ENCODE measurements at regions not wholly inside any gene's neighbourhood (a gene's known extent, or its start where the extent isn't known, plus 50 kb on each side); places are given as distances from the start of the nearest gene placed in this dataset.

DNA sequence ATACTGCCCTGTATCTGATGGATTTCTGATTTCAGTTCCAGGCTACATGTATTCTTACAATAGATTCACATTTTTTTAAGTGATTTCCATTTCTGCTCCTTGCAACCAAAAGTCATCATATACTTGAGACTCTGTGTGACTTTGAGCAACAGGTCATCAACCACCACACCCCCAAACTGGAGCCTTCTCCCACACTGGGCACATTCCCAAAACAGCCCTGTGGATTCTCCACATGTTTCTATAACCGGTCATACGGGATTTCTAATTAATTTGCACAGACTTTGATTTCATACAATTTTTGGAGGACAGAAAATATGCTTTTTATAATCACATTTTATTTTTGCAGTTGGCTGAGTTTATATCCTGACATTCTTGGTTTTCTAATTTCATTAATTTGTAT is 317.2 kb upstream of the ID4 start:
- in situ Hi-C loops (cut with MboI; ENCODE audit: low pct_unique_long_range_greater_than_20kb, low sequenced_read_pairs): no loop called here

DNA sequence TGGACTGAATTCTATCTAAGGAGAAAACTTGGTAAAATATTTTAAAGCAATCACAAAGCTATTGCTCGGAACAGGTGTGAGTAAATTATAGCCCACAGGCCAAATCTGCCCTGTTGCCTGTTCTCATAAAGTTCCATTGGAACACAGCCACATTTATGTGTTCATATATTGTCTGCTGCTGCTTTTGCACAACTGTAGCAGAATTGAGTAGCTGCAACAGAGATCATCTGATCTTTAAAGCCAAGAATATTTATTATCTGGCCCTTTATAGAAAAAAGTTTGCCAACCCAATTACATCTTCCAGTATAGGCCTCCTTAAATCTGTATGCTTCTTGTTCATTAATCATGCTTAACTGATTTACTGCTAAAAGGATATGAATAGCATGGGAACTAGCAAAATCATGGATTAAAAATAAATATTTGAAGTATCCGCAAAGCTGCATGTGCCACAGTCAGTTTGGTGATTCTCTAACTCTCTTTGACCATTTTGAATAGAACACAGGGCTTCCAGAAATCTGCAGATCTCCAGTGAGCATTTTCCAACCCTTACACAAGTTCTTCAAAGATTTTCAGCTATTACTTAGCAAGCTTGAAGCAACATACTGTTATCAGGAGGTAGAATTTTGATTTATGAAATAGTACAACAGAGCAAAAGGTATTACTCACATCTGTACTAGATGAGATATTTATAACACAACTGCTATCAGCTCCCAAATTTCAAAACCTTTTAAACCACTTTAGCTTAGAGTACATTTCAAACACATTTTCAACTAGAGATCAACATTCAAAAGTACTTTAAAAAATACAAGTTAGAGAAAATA is 312.6 kb upstream of the ID4 start:
- no peak for DNase-seq

More for the DNA sequence above, 317.2 kb upstream of the ID4 start:
- DNase-seq: no peak

DNA sequence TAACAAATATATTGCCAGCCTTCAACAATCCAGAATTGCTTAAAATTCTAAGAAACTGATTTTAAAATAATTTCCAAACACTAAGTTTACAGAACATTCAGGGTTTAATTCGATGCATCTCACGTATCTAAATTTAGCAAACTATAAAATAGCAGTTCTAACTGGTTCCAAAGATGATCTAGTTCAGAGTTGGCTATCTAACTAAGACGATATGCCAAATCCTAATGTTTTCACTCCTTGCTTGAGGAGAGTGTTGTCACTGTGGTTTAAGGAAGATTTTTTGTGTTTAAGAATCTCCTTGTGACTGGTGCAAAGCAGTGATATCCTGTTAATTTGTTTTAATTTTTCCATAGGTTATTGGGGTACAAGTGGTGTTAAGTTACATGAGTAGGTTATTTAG is 311.5 kb upstream of the ID4 start:
- in situ Hi-C loops (cut with MboI; ENCODE audit: low pct_unique_long_range_greater_than_20kb, low sequenced_read_pairs): no loop called here
- DNase-seq: no peak

More for the DNA sequence above, 312.6 kb upstream of the ID4 start:
- in situ Hi-C loops (cut with MboI; ENCODE audit: low pct_unique_long_range_greater_than_20kb, low sequenced_read_pairs): no loop called here

DNA sequence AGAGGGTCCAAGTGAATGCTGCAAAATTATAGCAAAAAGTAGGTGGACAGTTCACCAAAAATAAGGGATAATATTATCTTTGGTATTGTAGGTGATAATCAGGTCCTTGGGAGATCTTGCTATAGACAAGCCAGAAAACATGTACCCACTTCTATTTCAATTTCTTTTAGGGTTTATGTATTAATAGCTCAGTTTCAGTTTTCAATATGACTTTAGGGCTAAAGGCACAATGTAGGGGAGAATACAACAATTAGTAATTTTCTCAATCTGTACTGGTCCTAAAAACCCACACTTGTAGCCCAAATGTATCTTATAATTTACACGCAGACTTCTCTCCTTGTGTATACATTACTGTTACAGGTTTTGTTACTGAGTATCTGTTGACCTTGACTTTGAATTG is 307.0 kb upstream of the ID4 start:
- DNase-seq: no peak
- in situ Hi-C loops (cut with MboI; ENCODE audit: low pct_unique_long_range_greater_than_20kb, low sequenced_read_pairs): no loop called here

DNA sequence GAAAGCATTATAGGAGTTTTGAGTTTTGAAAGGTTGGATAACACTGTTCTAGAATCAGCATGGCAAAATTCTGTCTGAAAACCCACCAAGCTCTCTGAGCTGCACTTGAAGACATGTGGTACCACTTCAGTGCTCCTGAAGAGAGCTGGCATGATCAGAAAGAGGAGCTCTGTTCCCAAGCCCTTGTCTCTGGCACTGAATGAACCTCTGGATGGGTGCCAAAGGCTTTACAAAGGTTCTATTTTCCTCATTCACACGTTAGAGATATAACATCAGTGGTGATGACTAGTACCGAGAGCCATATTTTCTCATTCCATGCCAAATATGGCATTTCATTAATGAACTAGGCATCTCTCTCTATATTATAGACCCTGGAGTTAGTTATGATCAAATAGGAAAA is 301.8 kb upstream of the ID4 start:
- no peak for DNase-seq
- in situ Hi-C loops (cut with MboI; ENCODE audit: low pct_unique_long_range_greater_than_20kb, low sequenced_read_pairs): no loop called here

DNA sequence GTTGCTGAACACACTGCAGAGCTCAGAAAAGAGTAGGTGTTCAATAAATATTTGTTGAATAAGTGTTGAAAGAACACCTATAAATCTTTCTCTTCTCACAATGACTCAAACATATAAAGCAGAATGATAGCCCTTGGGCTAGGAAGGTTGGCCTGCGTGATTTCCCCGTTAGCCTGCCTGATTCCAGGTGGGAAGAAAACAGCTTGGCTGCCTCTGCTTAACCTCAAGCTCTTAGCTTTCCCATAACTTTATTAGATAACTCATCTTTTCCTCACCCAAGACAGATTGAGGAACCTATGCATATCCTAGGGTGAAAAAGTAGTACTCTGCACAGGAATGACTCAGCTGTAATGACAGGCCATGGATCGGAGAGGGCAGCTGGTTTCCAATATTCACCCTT is 300.3 kb upstream of the ID4 start:
- in situ Hi-C loops (cut with MboI; ENCODE audit: low pct_unique_long_range_greater_than_20kb, low sequenced_read_pairs): no loop called here
- DNase-seq: no peak

DNA sequence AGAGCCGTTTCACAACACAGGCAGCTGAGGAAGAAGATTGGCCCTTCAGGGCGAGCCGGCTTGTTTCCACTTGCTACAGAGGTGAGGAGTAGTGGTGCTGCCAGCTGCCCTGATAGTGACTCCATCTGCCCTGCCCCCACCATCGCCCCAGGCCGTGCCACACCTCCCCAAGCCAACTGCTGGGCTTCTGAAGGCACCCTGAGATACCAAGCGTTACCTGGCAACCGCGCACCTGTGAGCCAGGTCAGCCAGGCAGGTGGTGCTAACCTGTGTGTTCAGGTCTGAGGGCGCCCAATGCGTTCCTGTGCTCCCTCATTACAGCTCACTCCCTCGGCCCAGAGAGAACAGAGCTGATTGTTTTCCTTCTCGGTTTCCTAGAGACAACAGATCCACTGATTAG is 299.1 kb upstream of the ID4 start:
- DNase-seq: no peak

DNA sequence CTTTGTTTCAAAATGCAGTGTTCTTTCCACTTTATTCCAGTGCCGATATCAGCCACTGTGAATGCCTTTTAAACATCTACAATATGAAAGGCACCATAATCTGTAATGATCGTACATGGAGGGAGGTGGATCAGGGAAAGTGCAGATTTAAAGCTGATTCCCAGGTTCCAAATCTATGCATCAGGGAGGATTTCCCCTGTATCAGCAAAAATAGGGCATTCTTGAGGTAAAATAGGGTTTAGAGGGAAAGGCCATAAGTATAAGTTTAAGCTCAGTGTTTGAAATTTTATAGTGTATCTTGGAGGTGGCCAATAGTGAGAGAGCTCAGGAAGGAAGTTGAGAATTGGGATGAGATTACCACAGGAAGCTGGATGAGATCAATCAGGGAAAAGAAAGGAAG is 289.7 kb upstream of the ID4 start:
- no peak for DNase-seq
- in situ Hi-C loops (cut with MboI; ENCODE audit: low pct_unique_long_range_greater_than_20kb, low sequenced_read_pairs): no loop called here

More for the DNA sequence above, 299.1 kb upstream of the ID4 start:
- in situ Hi-C loops (cut with MboI; ENCODE audit: low pct_unique_long_range_greater_than_20kb, low sequenced_read_pairs): no loop called here

DNA sequence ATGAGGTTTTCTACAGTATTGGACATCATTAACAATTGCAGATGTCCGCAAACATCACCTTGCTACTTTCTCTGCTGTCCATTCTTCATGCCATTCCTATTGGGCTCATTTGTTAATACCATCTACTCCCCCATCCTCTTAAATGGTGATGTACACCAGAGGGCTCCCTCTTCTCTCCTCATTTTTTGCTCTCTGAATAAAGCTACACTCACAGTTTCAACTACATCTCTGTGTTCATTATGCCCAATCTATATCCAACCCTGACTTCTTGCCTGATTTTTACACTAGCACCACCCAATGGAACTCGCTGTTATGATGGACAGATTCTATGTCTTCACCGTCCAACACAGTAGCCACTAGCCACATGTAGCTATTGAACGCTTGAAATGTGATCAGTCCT is 288.1 kb upstream of the ID4 start:
- no peak for DNase-seq
- in situ Hi-C loops (cut with MboI; ENCODE audit: low pct_unique_long_range_greater_than_20kb, low sequenced_read_pairs): no loop called here

DNA sequence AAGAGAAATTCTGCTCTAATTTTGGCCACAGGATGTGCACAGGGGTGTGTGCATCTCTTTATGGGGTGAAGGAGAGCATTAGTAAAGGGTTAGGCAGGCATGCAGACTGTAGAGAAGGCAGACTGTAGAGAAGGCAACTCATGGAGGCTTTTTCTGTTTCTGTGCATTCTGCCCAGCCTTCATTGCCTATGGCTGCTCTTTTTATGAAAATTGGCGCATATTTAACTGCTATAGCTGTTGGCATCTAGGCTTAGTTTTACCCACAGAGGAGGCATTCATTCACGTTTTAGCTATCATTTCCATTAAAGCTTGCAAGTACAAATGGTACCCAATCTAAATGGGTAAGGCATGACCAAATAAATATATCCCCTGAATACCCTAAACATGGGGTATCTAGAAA is 286.8 kb upstream of the ID4 start:
- no peak for DNase-seq
- in situ Hi-C loops (cut with MboI; ENCODE audit: low pct_unique_long_range_greater_than_20kb, low sequenced_read_pairs): no loop called here

DNA sequence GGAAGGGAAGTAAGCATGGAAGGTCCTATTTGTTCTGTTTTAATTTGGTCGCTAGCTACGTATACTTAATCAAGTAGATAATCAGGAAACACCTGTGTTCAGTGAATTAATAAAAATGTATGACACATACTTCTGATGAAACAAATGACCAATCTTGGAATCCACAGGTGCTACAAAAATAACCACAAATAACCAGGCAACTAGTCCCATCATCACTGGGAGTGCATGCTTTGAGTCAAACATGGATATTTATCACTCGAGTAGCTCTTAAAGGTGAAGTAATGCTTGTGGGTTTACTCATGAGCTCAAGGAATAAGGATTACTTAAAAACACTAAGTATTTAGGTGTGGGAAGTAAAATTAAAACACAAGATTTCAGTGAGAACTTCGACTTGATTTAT is 285.6 kb upstream of the ID4 start:
- in situ Hi-C loops (cut with MboI; ENCODE audit: low pct_unique_long_range_greater_than_20kb, low sequenced_read_pairs): no loop called here
- no peak for DNase-seq

DNA sequence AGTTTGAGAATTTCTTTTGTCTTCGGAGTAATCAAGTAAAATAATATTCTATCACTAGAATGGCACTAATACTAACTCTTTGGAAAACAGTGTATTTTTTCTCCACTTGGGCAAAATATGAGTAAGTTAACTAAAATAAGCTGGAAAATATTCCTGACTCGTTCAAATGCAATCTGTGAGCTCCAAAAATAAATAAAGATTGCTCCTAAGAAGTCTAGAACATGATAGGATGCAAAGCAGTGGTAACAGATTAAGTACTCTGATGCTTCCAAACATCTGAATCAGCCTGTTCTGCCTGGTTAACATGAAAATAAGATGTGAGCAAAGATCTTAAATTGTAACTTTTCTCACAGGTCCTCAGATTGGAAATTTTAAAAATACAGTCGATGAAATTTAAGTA is 285.1 kb upstream of the ID4 start:
- in situ Hi-C loops (cut with MboI; ENCODE audit: low pct_unique_long_range_greater_than_20kb, low sequenced_read_pairs): no loop called here
- DNase-seq: no peak

DNA sequence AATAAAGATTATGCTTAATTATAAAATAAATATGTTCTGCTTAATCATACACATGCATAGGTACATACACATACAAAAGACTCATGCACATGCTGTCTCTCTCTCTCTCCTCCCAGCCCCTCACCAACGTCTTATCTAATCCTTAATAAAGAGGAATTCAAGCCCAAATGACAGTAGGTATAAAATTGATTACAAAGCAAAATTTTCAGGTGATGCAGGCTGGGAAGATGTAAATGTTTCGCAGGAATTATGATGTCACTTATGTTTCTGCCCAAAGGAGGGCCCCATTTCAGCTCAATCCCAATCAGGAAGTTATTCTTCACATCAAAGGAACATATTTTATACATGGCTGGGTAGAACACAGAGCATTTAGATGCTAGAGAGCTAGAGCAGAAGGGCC is 284.6 kb upstream of the ID4 start:
- no peak for DNase-seq
- in situ Hi-C loops (cut with MboI; ENCODE audit: low pct_unique_long_range_greater_than_20kb, low sequenced_read_pairs): no loop called here

DNA sequence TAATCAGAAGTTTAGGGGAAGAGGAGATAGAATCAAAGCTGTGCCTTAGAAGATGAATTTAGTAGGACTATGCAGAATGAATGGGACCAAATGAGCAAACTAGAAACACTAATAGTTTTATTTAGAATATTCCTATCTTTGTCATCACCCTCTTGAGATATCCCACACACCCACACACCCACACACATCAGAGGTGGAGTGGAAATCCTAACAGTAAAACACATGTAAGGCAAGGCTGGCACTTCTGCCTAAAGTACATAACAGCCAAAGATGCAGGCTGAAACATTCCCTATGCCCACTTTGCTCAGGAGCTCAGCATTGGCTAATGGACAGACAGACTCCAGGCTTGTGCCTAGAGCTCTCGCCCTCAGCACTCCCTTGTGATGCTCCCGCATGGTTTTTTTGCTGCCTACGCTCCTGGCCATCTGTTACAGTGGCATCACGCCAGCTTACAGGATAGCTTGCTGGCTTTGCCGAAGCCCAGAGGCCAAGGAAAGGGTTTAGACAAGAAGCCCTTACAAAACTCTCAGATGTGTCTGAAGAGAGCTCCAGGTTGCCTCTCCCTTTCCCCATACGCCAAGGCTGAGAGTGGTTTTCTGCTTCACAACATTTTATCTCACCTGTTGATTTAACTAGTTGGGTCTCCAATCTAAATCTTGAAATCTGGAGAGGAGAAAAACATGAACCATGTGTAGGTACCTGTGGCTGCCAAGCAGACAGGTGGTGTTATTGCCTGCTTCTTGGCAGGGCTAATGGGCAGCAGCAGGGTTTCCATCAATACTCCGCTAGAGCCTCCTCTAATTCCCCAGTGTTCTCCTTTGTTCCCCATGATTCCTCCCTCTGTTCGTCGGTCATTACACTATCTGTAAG is 282.6 kb upstream of the ID4 start:
- in situ Hi-C loops (cut with MboI; ENCODE audit: low pct_unique_long_range_greater_than_20kb, low sequenced_read_pairs): no loop called here
- DNase-seq: no peak

DNA sequence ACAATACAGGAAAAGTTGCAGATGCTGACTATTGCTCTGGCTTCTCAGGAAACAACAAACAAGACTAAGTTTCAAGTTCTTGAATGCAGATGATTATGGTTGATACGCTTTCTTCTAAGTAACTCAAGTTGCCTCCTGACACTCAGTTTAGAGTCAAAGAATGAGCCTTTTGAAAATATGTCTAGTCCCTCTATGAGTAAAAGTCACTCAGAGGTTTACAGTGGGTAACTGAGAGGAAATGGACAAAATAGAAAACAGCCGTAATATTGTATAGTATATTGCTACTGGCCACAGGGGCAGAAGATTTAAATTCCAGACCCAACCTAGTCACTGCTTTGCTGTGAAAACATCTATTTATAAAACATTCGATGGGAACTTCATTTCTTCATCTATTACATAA is 280.0 kb upstream of the ID4 start:
- in situ Hi-C loops (cut with MboI; ENCODE audit: low pct_unique_long_range_greater_than_20kb, low sequenced_read_pairs): no loop called here
- no peak for DNase-seq

DNA sequence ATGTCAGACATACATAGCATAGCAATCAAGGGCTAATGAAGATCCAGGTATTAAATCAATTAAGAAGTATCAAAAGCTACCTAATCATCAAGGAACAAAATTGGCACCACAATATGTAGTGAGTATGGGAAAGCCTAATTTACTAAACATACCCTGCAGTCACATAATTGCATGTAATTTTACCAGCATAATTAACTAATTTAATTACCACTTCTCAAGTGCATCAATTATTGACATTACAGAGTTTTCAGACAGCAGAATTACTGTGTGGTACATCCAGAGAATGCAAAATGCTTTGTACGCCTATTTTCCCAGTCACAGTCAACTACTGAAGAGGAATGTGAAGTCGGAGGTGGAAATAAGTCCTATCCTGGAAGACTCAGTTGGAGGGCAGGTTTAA is 279.0 kb upstream of the ID4 start:
- no peak for DNase-seq
- in situ Hi-C loops (cut with MboI; ENCODE audit: low pct_unique_long_range_greater_than_20kb, low sequenced_read_pairs): no loop called here

DNA sequence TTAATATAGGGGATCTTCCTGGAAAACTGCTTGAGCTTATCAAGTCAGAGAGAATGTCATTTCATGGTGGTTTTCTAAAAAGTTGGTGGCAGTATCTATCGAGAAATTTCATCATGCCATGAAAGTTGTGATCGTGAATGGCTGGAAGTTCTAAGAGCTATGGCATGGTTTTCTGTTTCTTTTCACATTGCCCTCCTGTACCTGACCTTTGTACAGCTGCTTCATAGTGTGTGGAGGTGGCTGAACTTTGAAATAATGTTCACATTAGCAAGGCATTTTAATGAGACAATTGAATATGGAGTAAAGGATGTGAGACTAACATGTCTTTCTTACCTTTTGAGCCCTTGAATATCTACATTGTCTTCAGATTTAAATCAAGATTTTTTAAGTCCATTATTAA is 278.2 kb upstream of the ID4 start:
- in situ Hi-C loops (cut with MboI; ENCODE audit: low pct_unique_long_range_greater_than_20kb, low sequenced_read_pairs): no loop called here
- DNase-seq: no peak

DNA sequence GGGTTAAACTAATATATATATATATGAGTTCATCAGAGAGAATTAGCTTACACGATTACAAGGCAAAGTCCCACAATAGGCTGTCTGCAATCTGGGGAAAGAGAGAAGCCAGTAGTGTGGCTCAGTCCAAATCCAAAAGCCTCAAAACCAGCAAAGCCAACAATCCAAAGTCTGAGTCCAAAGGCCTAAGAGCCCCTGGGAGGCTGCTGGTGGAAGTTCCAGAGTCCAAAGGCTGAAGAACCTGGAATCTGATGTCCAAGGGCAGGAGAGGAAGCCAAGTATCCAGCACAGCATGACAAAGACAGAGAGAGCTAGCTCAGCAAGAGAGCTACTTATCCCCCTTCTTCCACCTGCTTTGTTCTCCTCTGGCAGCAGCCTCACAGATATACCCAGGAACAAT is 274.7 kb upstream of the ID4 start:
- in situ Hi-C loops (cut with MboI; ENCODE audit: low pct_unique_long_range_greater_than_20kb, low sequenced_read_pairs): no loop called here
- DNase-seq: no peak

DNA sequence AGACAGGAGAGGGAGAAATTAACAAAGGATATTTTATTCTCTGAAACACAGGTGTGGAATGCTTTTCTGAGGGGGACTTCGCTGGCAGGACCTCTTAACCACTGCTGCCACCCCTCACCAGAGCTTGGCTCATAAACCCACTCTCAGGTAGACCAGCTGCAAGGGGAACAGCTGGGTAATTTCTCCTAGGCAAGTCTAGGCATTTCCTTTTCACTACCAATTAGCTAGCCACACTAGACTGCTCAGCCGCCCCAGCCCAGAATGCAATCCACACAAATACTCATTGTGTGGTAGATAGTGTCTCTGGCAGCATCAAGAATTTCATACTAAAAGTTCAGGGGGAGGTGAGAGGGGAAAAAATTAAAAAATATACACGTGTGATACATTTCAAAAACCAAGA is 267.6 kb upstream of the ID4 start:
- no peak for DNase-seq
- in situ Hi-C loops (cut with MboI; ENCODE audit: low pct_unique_long_range_greater_than_20kb, low sequenced_read_pairs): no loop called here

DNA sequence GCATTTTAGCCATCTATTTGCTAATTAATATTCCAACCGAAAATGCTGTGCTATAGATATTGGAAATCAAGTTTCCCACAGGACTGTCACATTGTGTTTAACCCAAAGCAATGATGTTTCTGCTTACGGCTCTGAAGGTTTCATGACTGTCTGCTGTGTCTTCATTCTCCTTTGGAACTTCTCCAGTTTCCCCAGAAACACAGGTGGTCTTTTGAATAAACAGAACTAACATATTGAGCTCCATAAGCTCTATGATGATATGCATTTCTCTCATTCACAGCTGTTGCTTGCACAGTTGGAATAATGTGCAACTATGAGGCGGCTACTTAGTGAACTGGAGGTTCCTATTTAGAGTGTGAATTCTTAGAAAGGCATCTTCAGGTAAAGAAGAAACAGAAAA is 266.0 kb upstream of the ID4 start:
- in situ Hi-C loops (cut with MboI; ENCODE audit: low pct_unique_long_range_greater_than_20kb, low sequenced_read_pairs): no loop called here
- DNase-seq: no peak

DNA sequence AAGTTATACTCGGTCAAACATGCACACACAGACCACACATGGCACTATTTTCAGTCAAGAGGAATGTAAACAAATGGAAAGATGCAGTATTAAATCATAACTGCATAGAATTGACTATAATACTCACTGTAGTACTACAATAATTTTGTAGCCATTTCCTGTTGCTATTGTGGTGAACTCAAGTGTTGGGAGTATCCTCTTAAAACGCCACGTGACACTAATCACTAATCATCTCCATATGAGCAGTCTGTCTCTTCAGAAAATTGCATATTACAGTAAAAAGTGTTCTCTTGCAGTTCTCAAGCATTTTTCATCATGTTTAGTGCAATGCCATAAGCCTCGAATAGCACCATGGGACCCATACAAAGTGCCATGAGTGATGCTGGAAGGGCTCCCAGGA is 258.7 kb upstream of the ID4 start:
- in situ Hi-C loops (cut with MboI; ENCODE audit: low pct_unique_long_range_greater_than_20kb, low sequenced_read_pairs): no loop called here
- DNase-seq: no peak

Measured in KBM-7 (cell line).